Kidney epithelial cell (primary cell): ENCODE measurements at regions not wholly inside any gene's neighbourhood (a gene's known extent, or its start where the extent isn't known, plus 50 kb on each side); places are given as distances from the start of the nearest gene placed in this dataset.

Experiments
- DNase-seq: peaks from one replicate; pipeline ENCODE4 v3.0.0-alpha.2; 2010; ENCODE audit warnings: low read depth
- H3K27me3 ChIP-seq: 2 replicates; pipeline ENCODE4 v1.6.0; 2011; ENCODE audit warnings: low read length; ENCODE audit not compliant: control insufficient read depth, insufficient read depth
- H3K36me3 ChIP-seq: 2 replicates; pipeline ENCODE4 v1.5.1; 2011; ENCODE audit warnings: low read length; ENCODE audit not compliant: control insufficient read depth, insufficient read depth
- H3K4me3 ChIP-seq: 2 replicates; pipeline ENCODE4 v1.5.1; 2011; ENCODE audit warnings: low read depth, mild to moderate bottlenecking, control low read depth, low read length
- TF ChIP-seq, protein P1 (sequence below): IDR thresholded peaks from 2 replicates; pipeline ENCODE4 v1.5.1; 2011; ENCODE audit warnings: mild to moderate bottlenecking, moderate library complexity, low read length, control low read depth, inconsistent platforms; ENCODE audit not compliant: insufficient read depth, poor library complexity, severe bottlenecking

DNA sequence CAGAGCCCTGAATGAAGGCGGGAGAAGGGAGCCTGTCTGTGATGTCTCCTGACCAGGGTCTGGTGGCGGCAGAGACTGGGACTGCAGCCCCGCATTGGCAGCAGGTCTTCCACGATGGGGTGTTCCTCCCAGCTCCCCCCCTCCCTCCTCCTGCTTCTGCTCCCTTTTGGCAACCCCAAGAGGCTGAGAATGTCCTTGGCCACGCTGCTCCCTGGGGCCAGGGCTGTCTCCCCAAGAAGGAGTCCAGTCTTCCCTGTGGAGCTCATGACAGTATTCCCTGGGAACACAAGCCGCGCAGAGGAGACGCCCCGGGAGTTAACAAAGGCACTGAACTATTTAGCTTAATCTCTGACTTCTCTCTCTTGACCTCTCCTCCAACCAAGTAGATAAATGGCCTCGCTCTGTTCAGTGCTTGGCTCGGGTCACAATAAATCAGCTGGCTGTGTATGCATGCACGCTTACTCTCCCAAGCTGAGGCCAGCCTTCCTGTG lies 84.0 kb upstream of the NEURL1B start:
- H3K36me3 ChIP-seq, result no peaks in the 10 kb centered on the region
- H3K4me3 ChIP-seq, result no peak overlapping the region
- peaks cover 8% of the 10 kb centered on the region for H3K27me3 ChIP-seq
- no peak for DNase-seq
- TF ChIP-seq, protein P1, sequence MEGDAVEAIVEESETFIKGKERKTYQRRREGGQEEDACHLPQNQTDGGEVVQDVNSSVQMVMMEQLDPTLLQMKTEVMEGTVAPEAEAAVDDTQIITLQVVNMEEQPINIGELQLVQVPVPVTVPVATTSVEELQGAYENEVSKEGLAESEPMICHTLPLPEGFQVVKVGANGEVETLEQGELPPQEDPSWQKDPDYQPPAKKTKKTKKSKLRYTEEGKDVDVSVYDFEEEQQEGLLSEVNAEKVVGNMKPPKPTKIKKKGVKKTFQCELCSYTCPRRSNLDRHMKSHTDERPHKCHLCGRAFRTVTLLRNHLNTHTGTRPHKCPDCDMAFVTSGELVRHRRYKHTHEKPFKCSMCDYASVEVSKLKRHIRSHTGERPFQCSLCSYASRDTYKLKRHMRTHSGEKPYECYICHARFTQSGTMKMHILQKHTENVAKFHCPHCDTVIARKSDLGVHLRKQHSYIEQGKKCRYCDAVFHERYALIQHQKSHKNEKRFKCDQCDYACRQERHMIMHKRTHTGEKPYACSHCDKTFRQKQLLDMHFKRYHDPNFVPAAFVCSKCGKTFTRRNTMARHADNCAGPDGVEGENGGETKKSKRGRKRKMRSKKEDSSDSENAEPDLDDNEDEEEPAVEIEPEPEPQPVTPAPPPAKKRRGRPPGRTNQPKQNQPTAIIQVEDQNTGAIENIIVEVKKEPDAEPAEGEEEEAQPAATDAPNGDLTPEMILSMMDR, result no peak

DNA sequence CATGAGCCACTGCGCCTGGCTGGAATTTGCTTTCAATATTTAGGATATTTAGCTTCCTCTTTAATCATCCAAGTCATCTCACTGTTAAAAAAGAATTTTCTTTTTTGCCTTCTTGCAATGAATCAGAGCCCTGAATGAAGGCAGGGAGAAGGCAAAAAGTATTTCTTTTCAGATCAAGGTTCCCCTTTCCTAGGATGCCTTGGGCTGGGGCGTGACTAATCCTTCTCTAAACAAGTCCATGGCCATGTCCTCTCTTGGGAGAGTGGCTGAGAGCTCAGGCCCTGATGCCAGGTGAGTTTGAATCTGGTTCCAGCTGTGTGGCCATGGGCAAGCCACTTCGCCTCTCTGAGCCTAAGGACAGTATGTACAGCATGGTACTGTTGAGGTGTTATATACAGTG lies 84.8 kb upstream of the NEURL1B start:
- DNase-seq, result no peak
- no peak overlapping the region for H3K4me3 ChIP-seq
- H3K36me3 ChIP-seq, result no peaks in the 10 kb centered on the region
- TF ChIP-seq, protein P1, result no peak
- H3K27me3 ChIP-seq, result peaks cover 8% of the 10 kb centered on the region

DNA sequence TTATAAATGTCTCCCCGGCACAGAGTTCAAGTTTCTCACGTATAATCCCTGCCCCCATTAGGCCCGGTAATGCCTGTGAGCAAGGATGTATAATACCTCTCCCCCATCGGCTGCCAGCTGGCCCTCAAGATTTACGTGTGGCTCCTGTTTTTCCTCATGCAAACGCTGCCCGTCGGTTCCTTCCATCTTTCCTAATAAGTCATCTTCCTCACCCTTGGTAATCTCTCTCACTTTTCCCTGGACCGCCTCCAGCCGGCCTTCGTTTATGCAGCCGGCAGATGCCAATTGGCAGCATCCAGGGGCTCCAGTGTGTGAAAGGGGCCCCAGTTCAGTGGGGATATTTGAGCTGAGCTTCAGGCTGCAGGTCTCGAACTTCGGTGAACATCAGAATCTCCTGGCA lies 86.5 kb upstream of the NEURL1B start:
- H3K4me3 ChIP-seq, result no peak overlapping the region
- TF ChIP-seq, protein P1, result no peak
- H3K27me3 ChIP-seq, result peaks cover 11% of the 10 kb centered on the region
- H3K36me3 ChIP-seq, result no peaks in the 10 kb centered on the region
- DNase-seq, result no peak

DNA sequence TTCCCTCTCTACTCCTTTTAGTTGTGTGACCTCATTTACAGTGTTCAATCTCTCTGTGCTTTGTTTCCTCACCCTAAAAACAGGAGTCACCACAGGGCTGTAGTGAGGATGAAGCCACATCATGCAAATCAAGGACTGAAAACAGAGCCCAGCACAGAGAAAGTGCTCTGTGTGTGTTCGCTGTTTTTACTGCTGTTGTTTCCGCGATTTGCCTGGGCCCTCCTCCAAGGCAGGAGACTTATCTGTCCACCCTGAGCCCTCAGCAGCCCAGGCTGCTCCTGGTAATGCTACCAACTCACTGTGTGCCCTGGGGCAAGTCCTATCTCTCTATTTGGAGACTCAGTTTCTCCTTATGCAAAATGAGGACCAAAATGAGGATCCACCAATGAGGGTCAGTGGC lies 87.2 kb upstream of the NEURL1B start:
- DNase-seq, result no peak
- TF ChIP-seq, protein P1, result no peak
- Histone ChIP-seq H3K27me3 (peaks cover 13% of the 10 kb centered on the region), H3K36me3 (no peaks in the 10 kb centered on the region), H3K4me3 (no peak overlapping the region)

DNA sequence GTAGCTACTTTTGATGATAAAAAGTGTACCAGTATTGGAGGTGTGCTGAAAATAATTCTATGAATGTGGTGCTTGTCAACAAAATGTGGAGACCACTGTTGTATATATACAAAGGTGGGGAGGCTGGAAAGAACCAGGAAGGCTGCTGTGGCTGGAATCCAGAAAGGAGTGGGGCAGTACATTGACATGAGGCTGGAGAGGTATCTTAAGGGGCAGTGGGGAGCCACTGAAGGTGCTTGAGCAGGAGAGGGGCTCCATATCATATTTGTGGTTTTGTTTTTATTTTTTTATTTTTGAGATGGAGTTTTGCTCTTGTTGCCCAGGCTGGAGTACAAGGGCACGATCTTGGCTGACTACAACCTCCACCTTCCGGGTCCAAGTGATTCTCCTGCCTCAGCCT lies 87.9 kb upstream of the NEURL1B start:
- Histone ChIP-seq H3K27me3 (peaks cover 14% of the 10 kb centered on the region), H3K36me3 (no peaks in the 10 kb centered on the region), H3K4me3 (no peak overlapping the region)
- no peak for DNase-seq
- TF ChIP-seq, protein P1, result no peak

DNA sequence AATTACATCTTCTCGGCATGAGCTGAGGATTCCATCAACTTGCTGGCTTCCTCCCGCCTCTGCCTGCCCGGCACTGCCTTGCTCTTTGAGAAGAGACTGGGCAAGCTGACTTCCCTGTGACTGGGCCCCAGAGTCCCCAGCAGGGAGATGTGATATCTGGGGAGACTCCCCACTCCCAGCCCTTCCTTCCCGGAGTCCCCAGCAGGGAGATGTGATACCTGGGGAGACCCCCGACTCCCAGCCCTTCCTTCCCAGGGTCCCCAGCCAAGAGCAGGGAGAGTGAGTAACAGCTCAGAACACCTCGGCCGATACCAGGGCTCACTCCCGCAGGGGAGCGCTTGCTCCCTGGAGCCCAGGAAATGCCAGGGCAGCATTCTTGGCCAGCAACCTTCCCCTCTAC lies 90.1 kb upstream of the NEURL1B start:
- DNase-seq, result no peak
- Histone ChIP-seq H3K27me3 (peaks cover 10% of the 10 kb centered on the region), H3K36me3 (no peaks in the 10 kb centered on the region), H3K4me3 (no peak overlapping the region)
- TF ChIP-seq, protein P1, result no peak
